HG02884 (cell line): ENCODE measurements at regions not wholly inside any gene's neighbourhood (a gene's known extent, or its start where the extent isn't known, plus 50 kb on each side); places are given as distances from the start of the nearest gene placed in this dataset.
"Not testable (repeated sequence)": the region's sequence is repeated elsewhere in the genome, so short reads cannot be mapped to it uniquely, and the experiment has no call there.

ENCODE experiments used
- ATAC-seq: cut with Tn5 transposase; IDR thresholded peaks from one replicate; pipeline ENCODE4 v1.9.1; 2021; ENCODE audit warnings: mild to moderate bottlenecking, moderate library complexity; ENCODE audit not compliant: unreplicated experiment

- ATAC-seq, result no peak
Observed at GRCh38 chr5:106094839-106095238, 1575.9 kb downstream of the EFNA5 start.

GRCh38 chr5:106094204-106094607 lies 1576.5 kb downstream of the EFNA5 start:
- no peak for ATAC-seq

- no peak for ATAC-seq
Observed at GRCh38 chr5:106093134-106093533, 1577.6 kb downstream of the EFNA5 start.

- no peak for ATAC-seq
Observed at GRCh38 chr5:106092455-106092854, 1578.3 kb downstream of the EFNA5 start.

- ATAC-seq, result no peak
Observed at GRCh38 chr5:106089073-106089472, 1581.7 kb downstream of the EFNA5 start.

- no peak for ATAC-seq
Observed at GRCh38 chr5:106088462-106088861, 1582.3 kb downstream of the EFNA5 start.

GRCh38 chr5:106086352-106086751 lies 1584.4 kb downstream of the EFNA5 start:
- ATAC-seq, result no peak

- no peak for ATAC-seq
Observed at GRCh38 chr5:106085556-106085955, 1585.2 kb downstream of the EFNA5 start.

GRCh38 chr5:106085136-106085535 lies 1585.6 kb downstream of the EFNA5 start:
- ATAC-seq, result no peak

GRCh38 chr5:106080535-106080934 lies 1590.2 kb downstream of the EFNA5 start:
- no peak for ATAC-seq

GRCh38 chr5:106076655-106077054 lies 1594.1 kb downstream of the EFNA5 start:
- no peak for ATAC-seq

GRCh38 chr5:106072208-106072607 lies 1598.5 kb downstream of the EFNA5 start:
- ATAC-seq, result no peak

- ATAC-seq, result no peak
Observed at GRCh38 chr5:106047341-106047740, 1623.4 kb downstream of the EFNA5 start.

- not testable (repeated sequence) for ATAC-seq
Observed at GRCh38 chr5:106032069-106032468, 1638.7 kb downstream of the EFNA5 start.

GRCh38 chr5:106028314-106028713 lies 1642.4 kb downstream of the EFNA5 start:
- ATAC-seq, result no peak

- ATAC-seq, result no peak
Observed at GRCh38 chr5:106020894-106021293, 1649.8 kb downstream of the EFNA5 start.

- no peak for ATAC-seq
Observed at GRCh38 chr5:106019261-106019660, 1651.5 kb downstream of the EFNA5 start.

- no peak for ATAC-seq
Observed at GRCh38 chr5:106017243-106017857, 1653.4 kb downstream of the EFNA5 start.

GRCh38 chr5:106014262-106014661 lies 1656.5 kb downstream of the EFNA5 start:
- no peak for ATAC-seq

- no peak for ATAC-seq
Observed at GRCh38 chr5:106006242-106006641, 1664.5 kb downstream of the EFNA5 start.

GRCh38 chr5:105998991-105999390 lies 1671.7 kb downstream of the EFNA5 start:
- ATAC-seq, result not testable (repeated sequence)

- ATAC-seq, result no peak
Observed at GRCh38 chr5:105993027-105993426, 1677.7 kb downstream of the EFNA5 start.

- no peak for ATAC-seq
Observed at GRCh38 chr5:105982526-105982925, 1688.2 kb downstream of the EFNA5 start.
